ENCODE measurements at regions not wholly inside any gene's neighbourhood (a gene's known extent, or its start where the extent isn't known, plus 50 kb on each side); places are given as distances from the start of the nearest gene placed in this dataset.

GRCh38 chr2:100675373-100675772, 112.6 kb downstream of the PDCL3 start:
- no peak for TF ChIP-seq CTCF (IDR thresholded peaks at IDR 0.05)
- no peak for TF ChIP-seq POLR2A (IDR thresholded peaks at IDR 0.05)
- Histone ChIP-seq H3K27ac (no peak overlapping the region), H3K4me3 (replicated peaks in 1 of 3) (no peak overlapping the region), H3K9me3 (no peaks in the 10 kb centered on the region), H3K4me1 (no peaks in the 10 kb centered on the region), H3K36me3 (no peaks in the 10 kb centered on the region), H3K27me3 (no peaks in the 10 kb centered on the region)
- intact Hi-C loops (cut with DNase I), result no loop called here
- WGBS, 2 donors, result 82 to 92% methylated on average over 6 of the region's 6 CpGs
- DNase-seq, result no peak

GRCh38 chr2:100675855-100676254, 113.1 kb downstream of the PDCL3 start:
- TF ChIP-seq CTCF (IDR thresholded peaks at IDR 0.05), result no peak
- no peak for TF ChIP-seq POLR2A (IDR thresholded peaks at IDR 0.05)
- intact Hi-C loops (cut with DNase I), result no loop called here
- Histone ChIP-seq H3K9me3 (no peaks in the 10 kb centered on the region), H3K27ac (no peak overlapping the region), H3K36me3 (no peaks in the 10 kb centered on the region), H3K27me3 (no peaks in the 10 kb centered on the region), H3K4me3 (replicated peaks in 1 of 3) (no peak overlapping the region), H3K4me1 (no peaks in the 10 kb centered on the region)
- 86 to 90% methylated on average over 4 of the region's 4 CpGs for WGBS, 2 donors
- DNase-seq, result no peak

- H3K9me3 ChIP-seq, result no peaks in the 10 kb centered on the region
- no peak for DNase-seq
Observed at GRCh38 chr2:100676346-100676745, 113.6 kb downstream of the PDCL3 start.

GRCh38 chr2:100677611-100678185, 114.9 kb downstream of the PDCL3 start:
- TF ChIP-seq CTCF (IDR thresholded peaks at IDR 0.05), result no peak
- no peak for TF ChIP-seq POLR2A (IDR thresholded peaks at IDR 0.05)
- no peak for DNase-seq
- H3K36me3 ChIP-seq, result no peaks in the 10 kb centered on the region
- no peaks in the 10 kb centered on the region for H3K27me3 ChIP-seq
- H3K9me3 ChIP-seq, result no peaks in the 10 kb centered on the region
- H3K27ac ChIP-seq, result no peak overlapping the region
- intact Hi-C loops (cut with DNase I), result no loop called here
- 95 to 97% methylated on average over 11 of the region's 11 CpGs for WGBS, 2 donors
- H3K4me1 ChIP-seq, result no peaks in the 10 kb centered on the region
- H3K4me3 ChIP-seq (replicated peaks in 1 of 3), result no peak overlapping the region

More at GRCh38 chr2:100676346-100676745, 113.6 kb downstream of the PDCL3 start:
- Histone ChIP-seq H3K4me1 (no peaks in the 10 kb centered on the region), H3K27ac (no peak overlapping the region), H3K36me3 (no peaks in the 10 kb centered on the region), H3K27me3 (no peaks in the 10 kb centered on the region), H3K4me3 (replicated peaks in 1 of 3) (no peak overlapping the region)
- 87 to 93% methylated on average over 4 of the region's 4 CpGs for WGBS, 2 donors
- TF ChIP-seq CTCF (IDR thresholded peaks at IDR 0.05) (no peak), POLR2A (IDR thresholded peaks at IDR 0.05) (no peak)
- intact Hi-C loops (cut with DNase I), result no loop called here

GRCh38 chr2:100679211-100679610, 116.4 kb downstream of the PDCL3 start:
- H3K27ac ChIP-seq, result no peak overlapping the region
- H3K4me3 ChIP-seq (replicated peaks in 1 of 3), result no peak overlapping the region
- H3K36me3 ChIP-seq, result no peaks in the 10 kb centered on the region
- 93 to 98% methylated on average over 10 of the region's 10 CpGs for WGBS, 2 donors
- H3K4me1 ChIP-seq, result no peaks in the 10 kb centered on the region
- no peak for TF ChIP-seq CTCF (IDR thresholded peaks at IDR 0.05)
- no peak for TF ChIP-seq POLR2A (IDR thresholded peaks at IDR 0.05)
- intact Hi-C loops (cut with DNase I), result no loop called here
- no peaks in the 10 kb centered on the region for H3K9me3 ChIP-seq
- DNase-seq, result no peak
- H3K27me3 ChIP-seq, result no peaks in the 10 kb centered on the region
